ENCODE measurements at regions not wholly inside any gene's neighbourhood (a gene's known extent, or its start where the extent isn't known, plus 50 kb on each side); places are given as distances from the start of the nearest gene placed in this dataset.

DNA sequence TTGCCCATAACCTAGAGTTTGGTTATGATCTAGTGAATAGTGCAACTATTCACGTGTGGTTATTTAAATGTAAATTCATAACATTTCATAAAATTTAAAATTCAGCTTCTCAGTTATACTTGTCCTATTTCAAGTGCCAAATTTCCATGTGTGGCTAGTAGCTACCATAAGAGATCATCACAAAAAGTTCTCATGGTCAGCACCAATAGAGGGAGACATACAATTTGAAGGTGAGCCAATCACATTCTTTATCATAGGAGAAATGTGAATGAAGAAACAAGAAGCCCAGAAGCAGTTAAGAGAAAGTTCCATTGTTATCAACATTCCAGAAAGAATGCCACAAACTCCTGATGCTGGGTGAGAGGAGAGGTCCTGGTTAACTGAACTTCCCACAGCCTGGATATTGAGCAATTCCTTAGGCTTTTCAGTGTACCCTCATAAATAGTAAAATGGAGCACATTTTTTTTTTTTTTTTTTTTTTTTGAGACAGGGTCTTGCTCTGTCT is 892.9 kb upstream of the USP15 start:
- H3K27me3 ChIP-seq (ENCODE audit: control insufficient read depth, low read length), result no peaks in the 10 kb centered on the region
- H3K27ac ChIP-seq (ENCODE audit: low read depth, low read length), result no peak overlapping the region
- H3K4me3 ChIP-seq (ENCODE audit: low read length), result no peak overlapping the region
- H3K9me2 ChIP-seq (replicated peaks; ENCODE audit: control insufficient read depth, low read length), result no peaks in the 10 kb centered on the region
- no peaks in the 10 kb centered on the region for H3K79me2 ChIP-seq (ENCODE audit: control insufficient read depth, low read length)
- H3K4me1 ChIP-seq (ENCODE audit: control insufficient read depth, low read length), result no peaks in the 10 kb centered on the region
- TF ChIP-seq, protein P1, sequence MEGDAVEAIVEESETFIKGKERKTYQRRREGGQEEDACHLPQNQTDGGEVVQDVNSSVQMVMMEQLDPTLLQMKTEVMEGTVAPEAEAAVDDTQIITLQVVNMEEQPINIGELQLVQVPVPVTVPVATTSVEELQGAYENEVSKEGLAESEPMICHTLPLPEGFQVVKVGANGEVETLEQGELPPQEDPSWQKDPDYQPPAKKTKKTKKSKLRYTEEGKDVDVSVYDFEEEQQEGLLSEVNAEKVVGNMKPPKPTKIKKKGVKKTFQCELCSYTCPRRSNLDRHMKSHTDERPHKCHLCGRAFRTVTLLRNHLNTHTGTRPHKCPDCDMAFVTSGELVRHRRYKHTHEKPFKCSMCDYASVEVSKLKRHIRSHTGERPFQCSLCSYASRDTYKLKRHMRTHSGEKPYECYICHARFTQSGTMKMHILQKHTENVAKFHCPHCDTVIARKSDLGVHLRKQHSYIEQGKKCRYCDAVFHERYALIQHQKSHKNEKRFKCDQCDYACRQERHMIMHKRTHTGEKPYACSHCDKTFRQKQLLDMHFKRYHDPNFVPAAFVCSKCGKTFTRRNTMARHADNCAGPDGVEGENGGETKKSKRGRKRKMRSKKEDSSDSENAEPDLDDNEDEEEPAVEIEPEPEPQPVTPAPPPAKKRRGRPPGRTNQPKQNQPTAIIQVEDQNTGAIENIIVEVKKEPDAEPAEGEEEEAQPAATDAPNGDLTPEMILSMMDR (IDR thresholded peaks at IDR 0.05; ENCODE audit: low read depth, low read length, poor library complexity, severe bottlenecking), result no peak
- no peak for TF ChIP-seq EZH2phosphoT487 (IDR thresholded peaks at IDR 0.05; ENCODE audit: borderline replicate concordance, low read length)
- H4K20me1 ChIP-seq (ENCODE audit: control insufficient read depth, insufficient read depth, low read depth, low read length), result no peaks in the 10 kb centered on the region
- no peaks in the 10 kb centered on the region for H3K9me3 ChIP-seq (ENCODE audit: control insufficient read depth, insufficient read depth, low read length)
- H3K4me2 ChIP-seq (ENCODE audit: low read length), result no peak overlapping the region
- no peaks in the 10 kb centered on the region for H3K36me3 ChIP-seq (ENCODE audit: control insufficient read depth, low read length)
- H3F3A ChIP-seq (ENCODE audit: control insufficient read depth, insufficient read depth), result no peaks in the 10 kb centered on the region

DNA sequence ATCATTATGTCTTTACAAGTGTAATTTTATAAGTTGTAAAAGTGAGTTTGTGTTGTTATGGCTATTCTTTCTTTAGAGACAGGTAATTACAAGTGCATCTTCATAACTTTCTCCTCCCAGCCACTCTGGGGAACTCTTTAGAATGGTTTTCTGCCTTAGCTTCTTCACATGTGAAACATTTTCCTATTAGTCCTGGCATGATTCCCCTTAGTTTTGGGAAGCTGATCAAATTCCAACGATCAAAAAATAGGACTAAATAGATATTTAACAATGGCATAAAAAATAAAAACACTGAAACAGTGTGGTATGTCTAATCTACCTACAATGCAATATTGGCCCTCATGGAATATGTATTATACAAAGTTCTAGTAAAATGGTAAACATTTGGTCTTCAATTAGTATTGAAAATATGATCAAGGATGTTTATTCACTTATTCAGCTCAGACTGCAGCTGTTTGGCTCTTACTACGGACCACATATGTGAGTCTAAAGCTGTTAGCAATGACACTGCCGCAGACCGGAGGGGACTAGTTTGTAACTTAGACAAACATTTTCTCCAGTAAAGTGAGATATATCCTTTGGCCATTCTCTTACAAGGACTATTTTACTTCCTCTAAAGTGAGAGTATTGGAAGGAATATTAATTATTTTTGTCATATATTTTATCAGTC is 890.8 kb upstream of the USP15 start:
- no peaks in the 10 kb centered on the region for H3K4me1 ChIP-seq (ENCODE audit: control insufficient read depth, low read length)

DNA sequence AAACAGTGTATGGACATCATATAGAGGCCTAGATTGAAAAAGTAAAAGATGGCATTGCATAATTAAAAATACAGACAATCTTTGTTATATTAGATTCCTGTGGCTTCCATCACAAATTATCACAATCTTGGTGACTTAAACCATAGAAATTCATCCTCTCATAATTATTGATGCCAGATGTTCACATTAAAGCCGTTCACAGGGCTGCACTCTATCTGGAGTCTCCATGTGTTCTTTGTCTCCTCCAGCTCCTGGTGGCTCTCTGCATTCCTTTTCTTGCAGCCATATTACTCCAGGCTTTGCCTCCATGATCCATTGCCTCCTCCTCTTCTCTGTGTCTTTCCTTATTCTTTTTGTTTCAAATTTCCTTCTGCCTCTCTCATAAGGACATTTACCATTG is 875.7 kb upstream of the USP15 start:
- no peaks in the 10 kb centered on the region for H3K9me3 ChIP-seq (ENCODE audit: control insufficient read depth, insufficient read depth, low read length)
- no peaks in the 10 kb centered on the region for H3K36me3 ChIP-seq (ENCODE audit: control insufficient read depth, low read length)
- TF ChIP-seq, protein P1 (IDR thresholded peaks at IDR 0.05; ENCODE audit: low read depth, low read length, poor library complexity, severe bottlenecking), result no peak
- no peak for TF ChIP-seq EZH2phosphoT487 (IDR thresholded peaks at IDR 0.05; ENCODE audit: borderline replicate concordance, low read length)
- no peak overlapping the region for H3K27ac ChIP-seq (ENCODE audit: low read depth, low read length)
- H3K4me2 ChIP-seq (ENCODE audit: low read length), result no peak overlapping the region
- no peaks in the 10 kb centered on the region for H4K20me1 ChIP-seq (ENCODE audit: control insufficient read depth, insufficient read depth, low read depth, low read length)
- no peaks in the 10 kb centered on the region for H3K9me2 ChIP-seq (replicated peaks; ENCODE audit: control insufficient read depth, low read length)
- no peaks in the 10 kb centered on the region for H3K79me2 ChIP-seq (ENCODE audit: control insufficient read depth, low read length)
- H3K4me1 ChIP-seq (ENCODE audit: control insufficient read depth, low read length), result no peaks in the 10 kb centered on the region
- H3F3A ChIP-seq (ENCODE audit: control insufficient read depth, insufficient read depth), result no peaks in the 10 kb centered on the region
- H3K4me3 ChIP-seq (ENCODE audit: low read length), result no peak overlapping the region
- H3K27me3 ChIP-seq (ENCODE audit: control insufficient read depth, low read length), result no peaks in the 10 kb centered on the region

More for the DNA sequence above, 890.8 kb upstream of the USP15 start:
- H3K4me2 ChIP-seq (ENCODE audit: low read length), result no peak overlapping the region
- H4K20me1 ChIP-seq (ENCODE audit: control insufficient read depth, insufficient read depth, low read depth, low read length), result no peaks in the 10 kb centered on the region
- H3K27me3 ChIP-seq (ENCODE audit: control insufficient read depth, low read length), result no peaks in the 10 kb centered on the region
- no peak for TF ChIP-seq EZH2phosphoT487 (IDR thresholded peaks at IDR 0.05; ENCODE audit: borderline replicate concordance, low read length)
- TF ChIP-seq, protein P1 (IDR thresholded peaks at IDR 0.05; ENCODE audit: low read depth, low read length, poor library complexity, severe bottlenecking), result no peak
- H3K27ac ChIP-seq (ENCODE audit: low read depth, low read length), result no peak overlapping the region
- H3K9me2 ChIP-seq (replicated peaks; ENCODE audit: control insufficient read depth, low read length), result no peaks in the 10 kb centered on the region
- no peaks in the 10 kb centered on the region for H3K79me2 ChIP-seq (ENCODE audit: control insufficient read depth, low read length)
- H3F3A ChIP-seq (ENCODE audit: control insufficient read depth, insufficient read depth), result no peaks in the 10 kb centered on the region
- H3K9me3 ChIP-seq (ENCODE audit: control insufficient read depth, insufficient read depth, low read length), result no peaks in the 10 kb centered on the region
- no peaks in the 10 kb centered on the region for H3K36me3 ChIP-seq (ENCODE audit: control insufficient read depth, low read length)
- H3K4me3 ChIP-seq (ENCODE audit: low read length), result no peak overlapping the region

Data from DOHH2 (cell line).